GM06990 (cell line): ENCODE measurements at regions not wholly inside any gene's neighbourhood (a gene's known extent, or its start where the extent isn't known, plus 50 kb on each side); places are given as distances from the start of the nearest gene placed in this dataset.

Experiments
- DNase-seq: peaks from one replicate; pipeline ENCODE4 v3.0.0-alpha.2; 2011; ENCODE audit not compliant: insufficient read length; ENCODE audit errors: extremely low read depth
- H3K27me3 ChIP-seq: replicated peaks from 2 replicates; pipeline ENCODE4 v1.6.0; 2011; ENCODE audit warnings: low read length; ENCODE audit not compliant: control insufficient read depth, insufficient read depth
- H3K36me3 ChIP-seq: 2 replicates; pipeline ENCODE4 v1.5.1; 2011; ENCODE audit warnings: low read length; ENCODE audit not compliant: control insufficient read depth, insufficient read depth
- H3K4me3 ChIP-seq: replicated peaks from 2 replicates; pipeline ENCODE4 v1.5.1; 2011; ENCODE audit warnings: low read depth, mild to moderate bottlenecking, control low read depth, low read length
- TF ChIP-seq, protein P1 (sequence below): IDR thresholded peaks from 2 replicates; pipeline ENCODE4 v1.5.1; 2011; ENCODE audit warnings: low read length, control low read depth, mild to moderate bottlenecking, inconsistent platforms; ENCODE audit not compliant: insufficient read depth, poor library complexity, severe bottlenecking

DNA sequence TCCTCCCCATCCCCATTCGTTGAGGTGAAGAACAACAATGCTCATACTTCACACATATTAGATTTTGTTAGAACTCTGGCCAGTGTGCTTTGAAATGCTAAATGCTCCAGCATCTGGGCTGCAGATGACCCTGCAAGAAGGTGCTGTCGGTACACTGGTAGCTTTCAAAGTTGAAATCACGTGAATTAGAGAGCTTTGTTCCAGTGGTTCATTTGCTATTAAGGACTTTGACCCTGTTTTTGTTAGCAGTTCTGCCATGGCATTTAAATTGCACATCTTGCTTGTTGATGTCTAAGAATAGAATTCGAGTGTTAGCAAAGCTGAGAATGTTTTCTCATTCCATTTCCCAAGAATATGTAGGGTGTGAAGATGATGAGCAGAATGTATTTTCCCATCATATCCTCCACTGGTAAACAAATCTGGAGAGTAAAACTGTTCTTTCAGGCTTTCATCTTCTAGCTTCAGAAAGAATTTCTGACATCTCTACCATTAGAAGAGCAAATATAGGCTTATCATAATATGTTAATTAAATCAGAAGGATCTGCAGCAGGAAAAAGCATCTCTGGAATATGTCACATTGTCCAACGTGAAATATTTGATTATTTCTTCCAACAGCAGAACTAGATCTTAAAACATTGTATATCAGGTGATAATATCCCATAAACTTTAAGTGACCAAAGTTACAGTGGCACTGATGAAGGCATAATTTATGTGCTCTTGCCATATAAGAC lies 98.8 kb upstream of the PDE3A start:
- no peaks in the 10 kb centered on the region for H3K27me3 ChIP-seq
- no peaks in the 10 kb centered on the region for H3K36me3 ChIP-seq
- DNase-seq: no peak
- TF ChIP-seq, protein P1, sequence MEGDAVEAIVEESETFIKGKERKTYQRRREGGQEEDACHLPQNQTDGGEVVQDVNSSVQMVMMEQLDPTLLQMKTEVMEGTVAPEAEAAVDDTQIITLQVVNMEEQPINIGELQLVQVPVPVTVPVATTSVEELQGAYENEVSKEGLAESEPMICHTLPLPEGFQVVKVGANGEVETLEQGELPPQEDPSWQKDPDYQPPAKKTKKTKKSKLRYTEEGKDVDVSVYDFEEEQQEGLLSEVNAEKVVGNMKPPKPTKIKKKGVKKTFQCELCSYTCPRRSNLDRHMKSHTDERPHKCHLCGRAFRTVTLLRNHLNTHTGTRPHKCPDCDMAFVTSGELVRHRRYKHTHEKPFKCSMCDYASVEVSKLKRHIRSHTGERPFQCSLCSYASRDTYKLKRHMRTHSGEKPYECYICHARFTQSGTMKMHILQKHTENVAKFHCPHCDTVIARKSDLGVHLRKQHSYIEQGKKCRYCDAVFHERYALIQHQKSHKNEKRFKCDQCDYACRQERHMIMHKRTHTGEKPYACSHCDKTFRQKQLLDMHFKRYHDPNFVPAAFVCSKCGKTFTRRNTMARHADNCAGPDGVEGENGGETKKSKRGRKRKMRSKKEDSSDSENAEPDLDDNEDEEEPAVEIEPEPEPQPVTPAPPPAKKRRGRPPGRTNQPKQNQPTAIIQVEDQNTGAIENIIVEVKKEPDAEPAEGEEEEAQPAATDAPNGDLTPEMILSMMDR: no peak
- no peak overlapping the region for H3K4me3 ChIP-seq

DNA sequence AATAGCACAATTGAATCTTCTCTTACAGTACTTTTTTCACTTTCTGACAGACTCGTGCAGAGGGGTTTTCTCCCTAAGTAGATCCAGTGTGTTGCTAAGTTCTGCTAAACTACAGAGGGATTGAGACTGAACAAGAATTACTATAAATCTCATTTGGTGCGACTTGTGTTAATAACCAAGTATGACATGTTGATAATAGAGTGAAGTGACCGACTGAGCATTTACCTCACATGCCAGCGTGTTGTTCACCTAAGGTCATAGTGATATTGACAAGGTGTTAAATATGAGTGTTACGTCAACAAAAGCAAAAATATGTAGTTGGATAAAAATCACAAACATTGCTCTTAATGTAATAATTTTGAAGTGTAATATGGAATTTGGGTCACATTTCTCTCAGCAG lies 97.8 kb upstream of the PDE3A start:
- Histone ChIP-seq H3K27me3 (no peaks in the 10 kb centered on the region), H3K36me3 (no peaks in the 10 kb centered on the region), H3K4me3 (no peak overlapping the region)
- TF ChIP-seq, protein P1: no peak
- DNase-seq: no peak

DNA sequence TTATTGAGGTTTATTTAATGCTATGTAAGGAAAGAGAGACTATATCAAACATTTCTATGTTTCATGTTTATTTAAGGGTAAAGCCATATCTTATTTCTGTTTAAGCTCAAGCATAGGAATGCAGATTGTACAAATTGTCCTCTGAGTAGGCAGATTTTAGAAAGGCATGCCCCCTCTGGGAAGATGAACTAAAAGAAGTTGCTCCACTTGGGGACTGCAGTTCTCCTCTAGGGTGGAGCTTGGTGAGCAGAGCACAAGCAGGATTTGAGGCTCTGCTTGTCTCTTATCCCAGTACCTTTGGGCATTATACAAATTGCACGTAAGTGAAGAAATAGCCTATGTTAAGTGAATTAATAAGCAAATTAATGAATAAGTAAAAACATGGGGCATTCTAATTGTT lies 96.2 kb upstream of the PDE3A start:
- Histone ChIP-seq H3K4me3 (no peak overlapping the region), H3K36me3 (no peaks in the 10 kb centered on the region), H3K27me3 (no peaks in the 10 kb centered on the region)
- TF ChIP-seq, protein P1: no peak
- DNase-seq: no peak

DNA sequence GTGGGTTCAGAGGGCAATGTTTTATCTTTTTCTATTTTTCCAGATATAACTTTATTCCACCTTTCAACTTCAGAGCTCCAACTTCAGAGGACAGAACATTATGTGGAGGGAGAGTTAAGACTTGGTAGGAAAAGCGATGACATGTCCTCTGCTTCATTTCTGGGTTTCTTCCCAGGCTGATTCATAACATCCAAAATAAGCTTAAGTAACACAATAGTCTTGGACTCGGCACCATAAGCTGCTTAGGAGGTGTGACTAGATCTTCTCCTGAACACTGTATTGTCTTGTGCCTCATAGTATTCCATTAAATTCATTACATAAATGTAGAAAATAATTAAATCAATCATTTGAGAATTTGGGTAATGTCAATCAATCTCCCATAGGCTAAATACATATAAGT lies 95.5 kb upstream of the PDE3A start:
- no peak overlapping the region for H3K4me3 ChIP-seq
- TF ChIP-seq, protein P1: no peak

DNA sequence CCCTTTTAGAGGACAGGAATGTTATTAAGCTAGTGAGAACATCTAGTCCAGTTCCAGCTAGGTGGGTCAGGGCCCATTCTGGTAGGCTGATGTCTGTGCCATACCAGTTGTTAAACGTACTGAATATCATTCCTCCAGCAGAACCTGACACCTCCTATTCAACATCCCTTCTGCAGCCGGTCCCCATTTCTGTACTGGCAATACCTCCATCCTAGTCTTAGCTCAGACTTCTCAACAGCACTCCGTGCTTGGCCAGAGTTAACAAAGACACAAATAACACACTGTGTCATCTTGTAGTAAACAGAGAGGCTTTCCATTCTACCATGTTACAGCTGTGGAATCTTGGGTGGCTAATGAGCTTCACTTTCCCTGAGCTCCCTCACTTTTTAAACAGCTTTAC lies 94.3 kb upstream of the PDE3A start:
- no peak for DNase-seq
- TF ChIP-seq, protein P1: no peak
- H3K4me3 ChIP-seq: no peak overlapping the region
- no peaks in the 10 kb centered on the region for H3K36me3 ChIP-seq
- H3K27me3 ChIP-seq: no peaks in the 10 kb centered on the region

More for the DNA sequence above, 95.5 kb upstream of the PDE3A start:
- no peaks in the 10 kb centered on the region for H3K27me3 ChIP-seq
- DNase-seq: no peak
- no peaks in the 10 kb centered on the region for H3K36me3 ChIP-seq

DNA sequence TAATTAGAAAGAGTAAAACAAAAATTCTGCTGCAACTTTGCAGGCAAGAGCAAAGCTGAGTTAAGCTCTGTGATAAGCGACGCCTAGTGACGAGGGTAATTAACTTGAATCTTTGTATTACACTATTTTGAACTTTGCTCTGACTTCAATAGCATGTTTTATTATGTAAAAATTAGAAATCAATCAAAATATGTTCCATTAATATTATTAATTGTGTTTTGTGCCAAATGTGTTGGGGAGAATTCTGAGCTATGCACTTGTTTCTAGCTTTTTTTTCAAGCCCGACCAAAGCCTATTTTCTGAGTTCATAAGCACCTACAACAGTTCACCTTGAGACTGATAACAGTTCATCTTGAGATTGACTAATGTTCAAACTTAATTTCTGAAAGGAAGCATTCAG lies 90.1 kb upstream of the PDE3A start:
- DNase-seq: no peak
- H3K36me3 ChIP-seq: no peaks in the 10 kb centered on the region
- no peak overlapping the region for H3K4me3 ChIP-seq
- TF ChIP-seq, protein P1: no peak
- H3K27me3 ChIP-seq: no peaks in the 10 kb centered on the region
